ENCODE measurements at regions not wholly inside any gene's neighbourhood (a gene's known extent, or its start where the extent isn't known, plus 50 kb on each side); places are given as distances from the start of the nearest gene placed in this dataset.

- intact Hi-C loops (cut with micrococcal nuclease; ENCODE audit: unreplicated experiment), result no loop called here
- H3K4me2 ChIP-seq (ENCODE audit: low read length), result no peak overlapping the region
- no peaks in the 10 kb centered on the region for H3K79me2 ChIP-seq (ENCODE audit: insufficient read depth, low read depth, low read length)
- no TSS peak for BruUV-seq (replicated peaks)
- no peaks in the 10 kb centered on the region for H4K20me1 ChIP-seq (ENCODE audit: insufficient read depth, low read length)
- ChIA-PET POLR2A (interaction anchor here (0.6 to 0.8 kb wide), 2 partner anchors 297 to 1388 kb away, joined by 3 to 5 read pairs; no protein-coding TSS in a partner anchor), CTCF (ENCODE audit: unreplicated experiment) (no interaction called here)
- no peak overlapping the region for H2AFZ ChIP-seq (ENCODE audit: low read length)
- no peak overlapping the region for H3K27ac ChIP-seq (ENCODE audit: low read depth, low read length, poor library complexity, severe bottlenecking)
- H3K9me3 ChIP-seq (ENCODE audit: low read length), result no peaks in the 10 kb centered on the region
- H3K9me2 ChIP-seq (ENCODE audit: insufficient read depth, low read length), result no peaks in the 10 kb centered on the region
- H3K36me3 ChIP-seq (ENCODE audit: insufficient read depth, low read length), result no peaks in the 10 kb centered on the region
- H3K4me1 ChIP-seq (ENCODE audit: insufficient read depth, low read length, poor library complexity, severe bottlenecking), result no peaks in the 10 kb centered on the region
- TF ChIP-seq EZH2phosphoT487 (IDR thresholded peaks at IDR 0.05; ENCODE audit: borderline replicate concordance, low read depth, low read length) (no peak), CTCF (conservative IDR thresholded peaks at IDR 0.05; ENCODE audit: low read length) (no peak)
- H3K4me3 ChIP-seq (ENCODE audit: low read depth, low read length, poor library complexity, severe bottlenecking), result no peak overlapping the region
- no peak for DNase-seq (ENCODE audit: low spot score)
These were observed 146.6 kb downstream of the BBOX1 start for GRCh38 chr11:27187075-27187847.

DNA sequence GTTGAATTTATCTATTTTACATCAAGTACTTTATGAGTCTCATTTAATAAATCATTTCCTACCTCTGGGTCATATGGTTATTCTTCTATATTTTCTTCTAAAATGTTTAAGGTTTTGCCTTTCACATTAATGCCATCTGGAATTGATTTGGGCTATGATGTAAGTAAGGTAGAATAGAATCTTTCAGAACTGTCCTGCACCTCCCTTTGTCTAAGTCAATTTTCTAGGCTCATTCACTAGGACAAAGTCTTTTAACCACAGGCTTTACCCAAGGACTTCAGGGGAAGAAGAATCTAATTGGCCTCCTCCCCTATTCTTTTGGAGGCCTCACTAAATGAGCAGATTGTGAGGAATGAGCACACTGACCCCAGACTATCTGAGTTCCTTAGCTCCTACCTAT is 146.0 kb downstream of the BBOX1 start:
- no TSS peak for BruUV-seq (replicated peaks)
- no peaks in the 10 kb centered on the region for H4K20me1 ChIP-seq (ENCODE audit: insufficient read depth, low read length)
- H3K9me3 ChIP-seq (ENCODE audit: low read length), result no peaks in the 10 kb centered on the region
- H3K4me3 ChIP-seq (ENCODE audit: low read depth, low read length, poor library complexity, severe bottlenecking), result no peak overlapping the region
- H3K4me1 ChIP-seq (ENCODE audit: insufficient read depth, low read length, poor library complexity, severe bottlenecking), result no peaks in the 10 kb centered on the region
- H3K79me2 ChIP-seq (ENCODE audit: insufficient read depth, low read depth, low read length), result no peaks in the 10 kb centered on the region
- H3K36me3 ChIP-seq (ENCODE audit: insufficient read depth, low read length), result no peaks in the 10 kb centered on the region
- no peak overlapping the region for H3K27ac ChIP-seq (ENCODE audit: low read depth, low read length, poor library complexity, severe bottlenecking)
- TF ChIP-seq CTCF (conservative IDR thresholded peaks at IDR 0.05; ENCODE audit: low read length) (no peak), EZH2phosphoT487 (IDR thresholded peaks at IDR 0.05; ENCODE audit: borderline replicate concordance, low read depth, low read length) (no peak)
- H2AFZ ChIP-seq (ENCODE audit: low read length), result no peak overlapping the region
- no peak overlapping the region for H3K4me2 ChIP-seq (ENCODE audit: low read length)
- intact Hi-C loops (cut with micrococcal nuclease; ENCODE audit: unreplicated experiment), result no loop called here
- ChIA-PET CTCF (ENCODE audit: unreplicated experiment) (no interaction called here), POLR2A (interaction anchor here (0.8 kb wide), 1 partner anchor 297 kb away, joined by 3 read pairs; no protein-coding TSS in a partner anchor)
- no peaks in the 10 kb centered on the region for H3K9me2 ChIP-seq (ENCODE audit: insufficient read depth, low read length)
- DNase-seq (ENCODE audit: low spot score), result no peak

All from OCI-LY7 (cell line).